Heart right ventricle (tissue), 16 donors: ENCODE measurements at regions not wholly inside any gene's neighbourhood (a gene's known extent, or its start where the extent isn't known, plus 50 kb on each side); places are given as distances from the start of the nearest gene placed in this dataset.

Source experiments
- ATAC-seq, 8 donors: fragments of 200-7000 bp; cut with Tn5 transposase; one replicate each; pipeline ENCODE4 v1.9.1; 2020; ENCODE audit warnings: mild to moderate bottlenecking in 8 of 8, moderate library complexity in 8 of 8, moderate number of reproducible peaks in 1 of 8
- DNase-seq, 2 donors: peaks; one replicate each; pipeline ENCODE4 v3.0.0-alpha.2; 2020
- H3K27ac ChIP-seq, 10 donors: fragments of 200-600 bp; sonication (generic) in 2 of 10; one replicate each; pipeline versions ENCODE4 v1.5.0 to v1.8.0; 2020 to 2022; ENCODE audit warnings: mild to moderate bottlenecking in 3 of 10
- H3K27me3 ChIP-seq, 7 donors: fragments of 200-600 bp; one replicate each; pipeline ENCODE4 v1.8.0; 2021 to 2022; ENCODE audit warnings: mild to moderate bottlenecking in 2 of 7
- H3K36me3 ChIP-seq, 9 donors: fragments of 200-600 bp; sonication (generic) in 1 of 9; one replicate each; pipeline versions ENCODE4 v1.5.0 to v1.8.0; 2020 to 2022; ENCODE audit warnings: mild to moderate bottlenecking in 2 of 9
- H3K4me1 ChIP-seq, 9 donors: fragments of 200-600 bp; sonication (generic) in 1 of 9; one replicate each; pipeline versions ENCODE4 v1.5.0 to v1.8.0; 2020 to 2022; ENCODE audit warnings: mild to moderate bottlenecking in 4 of 9
- H3K4me3 ChIP-seq, 10 donors: fragments of 200-600 bp; sonication (generic) in 2 of 10; one replicate each; pipeline versions ENCODE4 v1.5.0 to v1.8.0; 2020 to 2022; ENCODE audit warnings: mild to moderate bottlenecking in 7 of 10, moderate library complexity in 2 of 10
- H3K9me3 ChIP-seq, 11 donors: fragments of 200-600 bp in 10 of 11; sonication (generic) in 2 of 11; one replicate each; pipeline versions ENCODE4 v1.5.0 to v1.8.0; 2013 to 2022; ENCODE audit warnings: mild to moderate bottlenecking in 2 of 11, control low read depth in 1 of 11, moderate library complexity in 1 of 11
- WGBS, 2 donors: extraction: QIAGEN DNeasy Blood & Tissue Kit; methylation state at CpG; one replicate each; pipeline ENCODE4 v1.1.7; 2013; ENCODE audit warnings: inconsistent platforms in 1 of 2; 5-methylcytosine and 5-hydroxymethylcytosine counted together
- intact Hi-C, 10 donors: fragments of 100-400 bp; cut with DNase I; formaldehyde crosslinking; loops; one replicate each; pipeline versions ENCODE4 v1.11.1 to v1.14.2; 2022
- TF ChIP-seq, protein P1 (sequence below), 9 donors: fragments of 200-600 bp; sonication (generic) in 2 of 9; IDR thresholded peaks; one replicate each; pipeline versions ENCODE4 v1.5.0 to v1.8.0; 2021 to 2022; ENCODE audit warnings: antibody characterized with exemption in 9 of 9, mild to moderate bottlenecking in 5 of 9, moderate library complexity in 1 of 9
- donor health status: Arrhythmogenic right ventricular cardiomyopathy.
- donor health status: ischemic (EF 13 %, LVEDD 7.1; RV severe dilation, severe dysfunction).
- donor health status: healthy with polysubstance abuse.
- donor health status: DM: no; HTN: yes; CAD: no.
- donor health status: DM: no; HTN: no; CAD: no.
- donor health status: ischemic (EF 25% LVEDD 6.9; RV normal size, moderate dysfunction).
- donor health status: ischemic (EF 25% LVEDD 5.7; RV mildly dilated, moderate dysfunction).
- donor health status: healthy.
- donor health status: DM: yes; HTN: yes; CAD: no.
- donor health status: Ischemic cardiomyopathy.
- donor health status: ischemic (EF 35%, LVEDD 5.7; RV mildly dilated, moderate dysfunction).
- donor health status: nonischemic (EF 11% LVEDD 7.7; RV severe dilation, severe dysfunction).
- donor health status: DM: yes; HTN: yes; CAD: no.
- donor health status: PGD.
- donor health status: ischemic (EF 29% LVEDD 5.4; RV normal size, mild dysfunction).
- donor health status: nonischemic (EF 23%, LVEDD 6.1; RV moderate dilation, normal function).

DNA sequence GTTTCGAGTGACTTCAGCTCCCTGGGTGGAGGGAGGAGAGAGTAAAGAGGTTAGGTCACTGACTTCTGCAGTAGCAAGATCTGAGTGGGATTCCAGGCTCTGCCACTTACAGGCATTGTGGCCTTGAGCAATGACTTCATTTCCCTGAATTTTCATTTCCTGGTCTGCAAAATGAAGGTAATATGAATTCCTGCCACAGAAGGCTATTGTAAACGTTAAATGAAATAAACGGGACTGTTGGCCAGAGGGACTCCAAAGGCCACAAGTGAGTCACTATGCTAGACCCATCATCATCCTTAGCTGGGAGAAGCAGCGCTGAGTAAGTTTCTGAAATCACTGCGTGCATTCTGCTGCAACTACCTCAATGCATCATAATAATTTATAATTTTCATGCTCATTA is 807.8 kb downstream of the AACS start:
- Histone ChIP-seq H3K36me3 (no peaks in the 10 kb centered on the region), H3K4me1 (peaks cover 0 to 5% (median 0%) of the 10 kb centered on the region in 9 donors), H3K27ac (peak overlapping the region in 1 of 10 donors; percentile 7), H3K9me3 (peaks cover 0 to 7% (median 0%) of the 10 kb centered on the region in 11 donors), H3K27me3 (no peaks in the 10 kb centered on the region), H3K4me3 (no peak overlapping the region)
- ATAC-seq: no peak
- TF ChIP-seq, protein P1, sequence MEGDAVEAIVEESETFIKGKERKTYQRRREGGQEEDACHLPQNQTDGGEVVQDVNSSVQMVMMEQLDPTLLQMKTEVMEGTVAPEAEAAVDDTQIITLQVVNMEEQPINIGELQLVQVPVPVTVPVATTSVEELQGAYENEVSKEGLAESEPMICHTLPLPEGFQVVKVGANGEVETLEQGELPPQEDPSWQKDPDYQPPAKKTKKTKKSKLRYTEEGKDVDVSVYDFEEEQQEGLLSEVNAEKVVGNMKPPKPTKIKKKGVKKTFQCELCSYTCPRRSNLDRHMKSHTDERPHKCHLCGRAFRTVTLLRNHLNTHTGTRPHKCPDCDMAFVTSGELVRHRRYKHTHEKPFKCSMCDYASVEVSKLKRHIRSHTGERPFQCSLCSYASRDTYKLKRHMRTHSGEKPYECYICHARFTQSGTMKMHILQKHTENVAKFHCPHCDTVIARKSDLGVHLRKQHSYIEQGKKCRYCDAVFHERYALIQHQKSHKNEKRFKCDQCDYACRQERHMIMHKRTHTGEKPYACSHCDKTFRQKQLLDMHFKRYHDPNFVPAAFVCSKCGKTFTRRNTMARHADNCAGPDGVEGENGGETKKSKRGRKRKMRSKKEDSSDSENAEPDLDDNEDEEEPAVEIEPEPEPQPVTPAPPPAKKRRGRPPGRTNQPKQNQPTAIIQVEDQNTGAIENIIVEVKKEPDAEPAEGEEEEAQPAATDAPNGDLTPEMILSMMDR (IDR thresholded peaks at IDR 0.05): no peak
- no peak for DNase-seq
- 67 to 69% methylated on average over 5 of the region's 5 CpGs for WGBS, 2 donors
- intact Hi-C loops: no loop called here

DNA sequence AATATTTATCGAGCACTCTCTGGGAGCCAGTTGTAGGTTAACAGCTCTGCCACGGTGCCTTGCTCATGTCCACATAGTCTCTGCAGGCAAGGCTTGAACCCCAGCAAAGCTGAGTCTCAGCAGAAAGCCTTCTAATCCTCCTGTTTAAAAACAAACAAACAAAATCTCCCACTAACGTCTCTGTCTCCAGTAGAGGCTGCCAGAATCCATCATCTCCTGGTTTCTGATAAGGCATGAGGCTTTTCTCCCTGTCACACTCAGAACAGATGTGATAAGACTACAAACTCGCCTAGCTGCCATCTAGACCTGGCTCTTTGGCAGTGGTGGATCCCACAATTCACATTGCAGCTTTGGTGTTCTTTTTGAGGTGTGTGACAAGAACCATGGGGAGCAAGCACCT is 813.2 kb downstream of the AACS start:
- Histone ChIP-seq H3K36me3 (no peaks in the 10 kb centered on the region), H3K4me3 (no peak overlapping the region), H3K27ac (no peak overlapping the region), H3K9me3 (no peaks in the 10 kb centered on the region), H3K27me3 (no peaks in the 10 kb centered on the region), H3K4me1 (peaks cover 0 to 17% (median 0%) of the 10 kb centered on the region in 9 donors)
- intact Hi-C loops: no loop called here
- TF ChIP-seq, protein P1 (IDR thresholded peaks at IDR 0.05): no peak
- ATAC-seq: peak in 1 of 8 donors; percentile 25
- 20 to 24% methylated on average over 4 of the region's 4 CpGs for WGBS, 2 donors
- no peak for DNase-seq

DNA sequence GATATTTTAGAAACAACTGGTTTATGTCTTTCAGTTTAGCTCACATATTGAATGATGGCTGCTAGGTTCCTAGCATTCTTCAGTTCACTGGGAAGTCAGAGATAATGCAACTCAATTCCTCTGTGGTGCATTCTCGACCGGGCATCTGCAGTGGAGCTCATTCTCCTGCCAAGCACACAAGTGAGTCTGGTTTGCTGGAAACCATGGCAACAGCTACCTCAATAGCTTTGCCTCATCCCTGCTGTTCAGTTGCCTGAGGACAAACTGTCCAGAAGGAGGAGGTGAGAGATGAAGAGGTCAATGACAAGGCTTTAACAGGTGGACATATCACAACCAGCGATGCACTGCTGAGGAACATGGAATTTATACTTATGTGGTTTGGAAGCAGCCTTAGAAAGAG is 816.9 kb downstream of the AACS start:
- peaks cover 0 to 17% (median 0%) of the 10 kb centered on the region in 9 donors for H3K4me1 ChIP-seq
- no peak overlapping the region for H3K4me3 ChIP-seq
- WGBS, 2 donors: 30 to 34% methylated on average over 3 of the region's 3 CpGs
- no peaks in the 10 kb centered on the region for H3K27me3 ChIP-seq
- ATAC-seq (peak in 2 of 8 donors; percentile 22 to 63), DNase-seq (no peak)
- H3K27ac ChIP-seq: no peak overlapping the region
- no peaks in the 10 kb centered on the region for H3K36me3 ChIP-seq
- intact Hi-C loops: no loop called here
- TF ChIP-seq, protein P1 (IDR thresholded peaks at IDR 0.05): no peak
- peaks cover 0 to 3% (median 0%) of the 10 kb centered on the region in 11 donors for H3K9me3 ChIP-seq

DNA sequence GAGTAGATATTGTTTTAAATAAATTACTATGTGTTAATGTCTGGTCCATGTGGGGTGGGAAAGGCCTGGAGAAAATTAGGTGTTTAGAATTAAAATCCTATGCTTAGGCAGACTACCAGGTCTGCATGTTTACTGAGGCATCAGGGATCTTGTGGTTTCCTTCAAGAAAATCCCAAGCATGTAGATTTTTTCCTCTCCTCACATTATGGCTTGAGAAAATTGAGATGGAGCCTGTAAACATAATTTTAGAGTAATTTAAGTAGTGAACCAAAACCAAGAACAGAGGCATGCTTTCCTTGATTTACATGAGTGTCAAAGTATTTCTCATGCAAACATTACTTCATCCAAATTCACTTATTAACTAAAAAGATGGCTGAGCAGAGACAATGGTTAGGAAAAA is 823.7 kb downstream of the AACS start:
- Histone ChIP-seq H3K9me3 (peaks cover 0 to 3% (median 0%) of the 10 kb centered on the region in 11 donors), H3K27ac (no peak overlapping the region), H3K27me3 (no peaks in the 10 kb centered on the region), H3K4me1 (peaks cover 0 to 22% (median 4%) of the 10 kb centered on the region in 9 donors), H3K36me3 (no peaks in the 10 kb centered on the region), H3K4me3 (no peak overlapping the region)
- TF ChIP-seq, protein P1 (IDR thresholded peaks at IDR 0.05): no peak
- intact Hi-C loops: no loop called here
- ATAC-seq (no peak), DNase-seq (no peak)
